ENCODE measurements at regions not wholly inside any gene's neighbourhood (a gene's known extent, or its start where the extent isn't known, plus 50 kb on each side); places are given as distances from the start of the nearest gene placed in this dataset.

- TF ChIP-seq HCFC1 (IDR thresholded peaks at IDR 0.05; ENCODE audit: low read length), result no peak
- no peak for TF ChIP-seq SIN3A (IDR thresholded peaks at IDR 0.05; ENCODE audit: low read depth, low read length)
- TF ChIP-seq CTCF (IDR thresholded peaks at IDR 0.05 in 2 of 3, conservative IDR thresholded peaks at IDR 0.05 in 1 of 3; ENCODE audit: control insufficient read depth in 2 of 3, extremely low read depth in 1 of 3, insufficient read depth in 1 of 3, low read depth in 3 of 3, low read length in 3 of 3), result no peak
- TF ChIP-seq, protein P1, sequence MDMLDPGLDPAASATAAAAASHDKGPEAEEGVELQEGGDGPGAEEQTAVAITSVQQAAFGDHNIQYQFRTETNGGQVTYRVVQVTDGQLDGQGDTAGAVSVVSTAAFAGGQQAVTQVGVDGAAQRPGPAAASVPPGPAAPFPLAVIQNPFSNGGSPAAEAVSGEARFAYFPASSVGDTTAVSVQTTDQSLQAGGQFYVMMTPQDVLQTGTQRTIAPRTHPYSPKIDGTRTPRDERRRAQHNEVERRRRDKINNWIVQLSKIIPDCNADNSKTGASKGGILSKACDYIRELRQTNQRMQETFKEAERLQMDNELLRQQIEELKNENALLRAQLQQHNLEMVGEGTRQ (IDR thresholded peaks at IDR 0.05; ENCODE audit: borderline replicate concordance, low read depth, low read length), result no peak
- TF ChIP-seq POLR2A (IDR thresholded peaks at IDR 0.05; ENCODE audit: low read depth, low read length), result no peak
- no peak for TF ChIP-seq RB1 (IDR thresholded peaks at IDR 0.05; ENCODE audit: borderline replicate concordance)
- no peak for TF ChIP-seq POLR2AphosphoS5 (IDR thresholded peaks at IDR 0.05; ENCODE audit: low read length)
- TF ChIP-seq SUPT20H (IDR thresholded peaks at IDR 0.05; ENCODE audit: borderline replicate concordance, control insufficient read depth, low read depth, low read length), result no peak
- no peak for TF ChIP-seq FOXK2 (IDR thresholded peaks at IDR 0.05)
- TF ChIP-seq SREBF2 (IDR thresholded peaks at IDR 0.05; ENCODE audit: low read length), result no peak
- no peak for TF ChIP-seq EP300 (IDR thresholded peaks at IDR 0.05; ENCODE audit: borderline replicate concordance in 1 of 2, control insufficient read depth in 1 of 2, low read depth in 2 of 2, low read length in 2 of 2)
- TF ChIP-seq PAX5 (IDR thresholded peaks at IDR 0.05; ENCODE audit: borderline replicate concordance, low read depth, low read length), result no peak
- TF ChIP-seq, protein P2, sequence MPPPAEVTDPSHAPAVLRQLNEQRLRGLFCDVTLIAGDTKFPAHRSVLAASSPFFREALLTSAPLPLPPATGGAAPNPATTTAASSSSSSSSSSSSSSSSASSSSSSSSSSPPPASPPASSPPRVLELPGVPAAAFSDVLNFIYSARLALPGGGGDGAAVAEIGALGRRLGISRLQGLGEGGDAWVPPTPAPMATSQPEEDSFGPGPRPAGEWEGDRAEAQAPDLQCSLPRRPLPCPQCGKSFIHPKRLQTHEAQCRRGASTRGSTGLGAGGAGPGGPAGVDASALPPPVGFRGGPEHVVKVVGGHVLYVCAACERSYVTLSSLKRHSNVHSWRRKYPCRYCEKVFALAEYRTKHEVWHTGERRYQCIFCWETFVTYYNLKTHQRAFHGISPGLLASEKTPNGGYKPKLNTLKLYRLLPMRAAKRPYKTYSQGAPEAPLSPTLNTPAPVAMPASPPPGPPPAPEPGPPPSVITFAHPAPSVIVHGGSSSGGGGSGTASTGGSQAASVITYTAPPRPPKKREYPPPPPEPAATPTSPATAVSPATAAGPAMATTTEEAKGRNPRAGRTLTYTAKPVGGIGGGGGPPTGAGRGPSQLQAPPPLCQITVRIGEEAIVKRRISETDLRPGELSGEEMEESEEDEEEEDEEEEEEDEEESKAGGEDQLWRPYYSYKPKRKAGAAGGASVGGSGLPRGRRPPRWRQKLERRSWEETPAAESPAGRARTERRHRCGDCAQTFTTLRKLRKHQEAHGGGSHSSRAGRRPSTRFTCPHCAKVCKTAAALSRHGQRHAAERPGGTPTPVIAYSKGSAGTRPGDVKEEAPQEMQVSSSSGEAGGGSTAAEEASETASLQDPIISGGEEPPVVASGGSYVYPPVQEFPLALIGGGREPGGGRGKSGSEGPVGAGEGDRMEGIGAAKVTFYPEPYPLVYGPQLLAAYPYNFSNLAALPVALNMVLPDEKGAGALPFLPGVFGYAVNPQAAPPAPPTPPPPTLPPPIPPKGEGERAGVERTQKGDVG (CRISPR knock-in tag; IDR thresholded peaks at IDR 0.05), result no peak
Observed at GRCh38 chr2:240257940-240258580, 117.6 kb upstream of the OTOS start.

Data from GM12878 (cell line).